ENCODE measurements at regions not wholly inside any gene's neighbourhood (a gene's known extent, or its start where the extent isn't known, plus 50 kb on each side); places are given as distances from the start of the nearest gene placed in this dataset.
A peak's percentile ranks its signal among the peaks of the same experiment; 100 is the strongest.

- H3K4me3 ChIP-seq (ENCODE audit: low read depth, low read length), result no peak overlapping the region
- no peak for TF ChIP-seq CTCF (conservative IDR thresholded peaks at IDR 0.05; ENCODE audit: low read depth, low read length)
- no peak for DNase-seq (ENCODE audit: low read depth)
Measured at GRCh38 chr12:78555802-78556201, 308.8 kb upstream of the SYT1 start.

GRCh38 chr12:78556651-78557050 is 307.9 kb upstream of the SYT1 start:
- no peak for TF ChIP-seq CTCF (conservative IDR thresholded peaks at IDR 0.05; ENCODE audit: low read depth, low read length)
- no peak for DNase-seq (ENCODE audit: low read depth)
- no peak overlapping the region for H3K4me3 ChIP-seq (ENCODE audit: low read depth, low read length)

GRCh38 chr12:78559416-78559815 is 305.2 kb upstream of the SYT1 start:
- no peak for TF ChIP-seq CTCF (conservative IDR thresholded peaks at IDR 0.05; ENCODE audit: low read depth, low read length)
- peak; percentile 18 for DNase-seq (ENCODE audit: low read depth)
- H3K4me3 ChIP-seq (ENCODE audit: low read depth, low read length), result peak overlapping the region; percentile 27

- no peak for DNase-seq (ENCODE audit: low read depth)
- no peak for TF ChIP-seq CTCF (conservative IDR thresholded peaks at IDR 0.05; ENCODE audit: low read depth, low read length)
- H3K4me3 ChIP-seq (ENCODE audit: low read depth, low read length), result peak overlapping the region; percentile 27
Measured at GRCh38 chr12:78559886-78560285, 304.7 kb upstream of the SYT1 start.

- TF ChIP-seq CTCF (conservative IDR thresholded peaks at IDR 0.05; ENCODE audit: low read depth, low read length), result no peak
- H3K4me3 ChIP-seq (ENCODE audit: low read depth, low read length), result no peak overlapping the region
- no peak for DNase-seq (ENCODE audit: low read depth)
Measured at GRCh38 chr12:78560633-78561032, 303.9 kb upstream of the SYT1 start.

GRCh38 chr12:78562368-78563205 is 302.0 kb upstream of the SYT1 start:
- no peak for DNase-seq (ENCODE audit: low read depth)

More at GRCh38 chr12:78562368-78563205, 302.0 kb upstream of the SYT1 start:
- peak; percentile 64 for TF ChIP-seq CTCF (conservative IDR thresholded peaks at IDR 0.05; ENCODE audit: low read depth, low read length)
- no peak overlapping the region for H3K4me3 ChIP-seq (ENCODE audit: low read depth, low read length)
